SKM-1 (cell line): ENCODE measurements at regions not wholly inside any gene's neighbourhood (a gene's known extent, or its start where the extent isn't known, plus 50 kb on each side); places are given as distances from the start of the nearest gene placed in this dataset.
A peak's percentile ranks its signal among the peaks of the same experiment; 100 is the strongest.

Source experiments
- DNase-seq: peaks from one replicate; lab custom pipeline; 2025; ENCODE audit not compliant: unreplicated experiment; lab: John Stamatoyannopoulos, UW

DNA sequence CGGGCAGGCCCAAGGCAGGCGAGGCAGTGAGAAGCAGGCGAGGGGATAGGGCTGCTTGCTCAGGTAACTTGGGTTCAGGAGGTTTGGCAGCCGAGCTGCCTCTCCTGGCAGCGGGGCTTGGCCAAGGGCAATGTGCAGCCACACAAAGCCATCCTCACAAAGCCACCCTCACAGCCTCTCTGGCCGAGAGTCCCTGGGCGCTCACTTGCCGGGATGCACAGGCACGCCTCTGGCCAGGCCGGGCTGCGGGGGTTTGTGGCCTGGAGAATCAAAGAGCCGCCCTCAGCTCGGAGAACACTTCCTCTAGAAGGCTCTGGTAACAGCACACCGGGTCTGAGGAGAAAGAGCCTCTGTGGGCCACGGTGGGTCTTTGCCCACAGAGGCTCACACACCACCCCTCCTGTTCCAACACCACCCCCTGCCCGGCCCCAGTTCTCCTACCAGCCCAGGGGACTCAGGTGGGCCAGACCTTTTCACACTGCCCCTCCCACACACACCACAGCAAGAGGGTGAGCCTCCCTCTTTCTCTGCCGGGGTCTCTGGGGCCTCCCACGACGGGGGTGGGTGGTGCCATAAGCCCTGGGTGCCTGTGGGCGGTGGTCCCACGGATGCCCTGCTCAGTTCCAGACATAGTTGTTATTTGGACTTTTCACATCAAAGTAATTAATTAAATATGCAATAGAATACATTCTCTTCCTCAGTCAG, 186.9 kb downstream of the ZFP36L2 start:
- no peak for DNase-seq

DNA sequence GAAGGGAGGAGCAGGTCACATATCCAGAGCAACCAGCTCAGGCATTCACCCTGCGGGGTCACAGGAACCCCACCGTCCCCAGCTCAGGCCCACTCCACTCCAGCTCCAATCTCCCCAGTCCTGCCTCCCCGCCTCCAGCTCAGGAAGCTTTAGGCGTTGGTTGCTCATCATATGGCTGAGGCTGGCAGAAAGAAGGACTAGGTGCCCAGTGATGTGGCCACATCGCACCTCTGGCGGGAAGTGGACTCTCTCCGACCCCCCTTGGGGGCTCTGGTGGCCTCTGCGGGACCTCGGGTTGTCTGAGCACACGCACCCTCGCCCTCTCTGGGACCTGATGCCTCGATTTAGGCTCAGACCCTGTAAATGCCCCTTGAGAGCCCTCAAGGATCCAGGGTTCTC, 187.7 kb downstream of the ZFP36L2 start:
- no peak for DNase-seq

DNA sequence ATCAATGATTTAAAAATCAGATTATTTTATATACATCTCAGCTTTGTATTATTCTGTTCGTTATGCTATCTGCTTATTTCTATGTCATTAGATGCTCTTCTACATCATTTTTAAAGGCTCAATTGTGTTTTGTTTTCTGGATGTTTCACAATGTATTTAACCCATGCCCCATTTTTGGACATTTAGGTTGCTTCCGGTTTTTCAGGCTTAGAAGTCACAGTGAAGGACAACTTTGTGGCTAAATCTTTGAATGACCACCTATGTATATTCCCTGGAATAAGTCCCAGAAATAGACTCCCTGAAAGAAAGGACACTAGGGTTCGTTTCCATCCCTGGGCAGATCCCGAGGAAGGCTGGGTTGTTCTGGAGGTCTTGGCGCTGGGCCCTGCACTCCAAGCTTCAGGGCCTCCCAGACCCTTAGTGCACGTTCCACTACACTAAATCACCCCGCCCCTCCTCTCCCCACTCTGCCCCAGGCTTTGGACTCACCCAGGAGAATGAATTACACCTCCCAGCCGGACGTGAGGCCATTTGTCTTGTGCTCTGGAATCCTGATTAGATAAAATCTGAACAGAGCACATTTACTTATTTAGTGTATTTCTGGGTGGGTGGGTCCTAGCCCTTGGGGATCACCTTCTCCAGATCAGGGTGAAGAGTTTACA, 188.2 kb downstream of the ZFP36L2 start:
- DNase-seq = no peak

DNA sequence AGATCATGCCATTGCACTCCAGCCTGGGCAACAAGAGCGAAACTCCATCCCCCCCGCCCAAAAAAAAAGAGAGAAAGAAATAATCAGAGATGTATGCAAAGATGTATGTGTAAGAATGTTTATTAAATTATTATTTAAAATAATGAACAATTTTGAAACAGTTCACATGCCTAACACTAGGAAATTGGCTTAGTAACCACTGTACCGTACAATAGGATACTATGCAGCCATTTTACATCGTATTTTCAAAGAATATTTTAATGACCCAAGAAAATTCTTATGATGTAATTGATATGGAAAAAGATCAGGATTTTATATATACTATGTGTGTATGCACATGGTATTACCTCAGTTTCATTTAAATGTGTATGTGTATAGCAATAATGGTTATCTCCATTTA, 190.5 kb downstream of the ZFP36L2 start:
- no peak for DNase-seq

DNA sequence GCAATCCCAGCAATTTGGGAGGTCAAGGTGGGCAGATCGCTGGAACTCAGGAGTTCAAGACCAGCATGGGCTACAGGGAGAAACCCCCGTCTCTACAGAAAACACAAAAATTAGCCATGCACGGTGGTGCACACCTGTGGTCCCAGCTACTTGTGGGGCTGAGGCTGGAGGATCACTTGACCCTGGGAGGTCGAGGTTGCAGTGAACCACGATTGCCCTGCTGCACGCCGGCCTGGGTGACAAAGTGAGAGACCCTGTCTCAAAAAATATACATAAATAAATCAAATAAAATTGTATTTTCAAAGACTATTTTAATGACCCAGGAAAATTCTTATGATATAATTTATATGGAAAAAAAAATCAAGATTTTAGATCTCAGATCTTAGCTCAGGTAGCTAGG, 191.5 kb downstream of the ZFP36L2 start:
- DNase-seq = no peak

DNA sequence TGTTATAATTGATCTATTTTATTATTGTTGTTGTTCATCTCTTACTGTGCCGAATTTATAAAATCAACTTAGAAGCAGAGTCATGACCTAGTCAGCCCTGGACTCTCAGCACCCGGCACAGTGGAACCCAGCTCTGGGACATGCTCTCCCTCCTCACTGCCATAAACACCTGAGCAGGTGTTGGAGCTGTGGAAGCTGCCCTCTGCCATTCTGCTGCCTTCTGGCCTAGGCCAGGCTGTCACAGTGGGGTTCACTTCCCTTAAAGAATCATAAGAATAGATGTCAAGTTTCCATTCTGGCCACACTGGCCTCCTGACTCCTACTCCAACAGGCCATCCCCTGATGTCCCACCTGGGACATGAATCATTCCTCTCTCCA, 192.2 kb downstream of the ZFP36L2 start:
- no peak for DNase-seq

DNA sequence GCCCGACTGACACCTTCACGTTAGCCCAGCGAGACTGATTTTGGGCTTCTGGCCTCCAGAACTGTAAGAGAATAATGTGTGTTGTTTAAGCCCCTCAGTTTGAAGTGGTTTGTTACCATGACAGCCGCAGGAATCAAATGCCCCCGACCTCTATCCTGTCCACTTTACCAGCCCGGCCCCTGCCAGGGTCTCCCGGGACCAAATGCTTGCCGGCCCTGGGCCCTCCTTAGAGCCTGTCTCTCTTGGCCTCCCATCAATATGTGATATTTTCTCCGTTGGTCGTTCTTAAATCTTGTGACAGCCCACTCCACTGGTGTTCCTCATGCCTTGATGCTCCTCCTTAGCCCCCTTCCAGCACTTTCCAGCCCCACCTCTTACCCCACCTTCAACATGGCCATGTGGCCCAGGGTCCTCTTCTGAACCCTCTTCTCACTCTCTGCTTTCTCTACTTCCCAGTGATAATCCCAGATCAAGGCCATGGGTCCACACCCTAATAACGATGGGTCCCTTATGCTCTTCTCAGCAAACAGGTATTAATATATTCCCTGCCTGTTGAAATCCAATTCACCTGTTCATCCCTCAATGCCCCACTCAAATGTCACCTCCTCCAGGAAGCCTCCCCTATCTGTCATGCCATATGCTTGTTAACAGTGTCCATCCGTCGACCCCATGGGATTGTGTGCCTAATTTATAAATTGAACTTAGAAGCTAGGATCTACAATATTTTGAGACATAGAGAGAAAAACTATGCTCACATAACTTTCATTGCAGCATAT, 192.8 kb downstream of the ZFP36L2 start:
- no peak for DNase-seq

DNA sequence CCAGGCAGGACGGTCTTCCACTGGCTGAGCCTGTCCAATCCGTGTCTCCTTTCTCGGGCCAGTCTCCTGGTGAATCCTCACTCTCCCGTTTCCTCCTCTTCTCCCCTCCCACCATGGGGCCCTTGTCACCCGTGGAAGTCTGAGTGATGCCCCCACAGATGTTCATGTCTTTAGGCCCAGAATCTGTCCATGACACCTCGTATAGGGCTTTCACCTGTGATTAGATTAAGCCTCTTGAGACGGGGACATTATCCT, 193.5 kb downstream of the ZFP36L2 start:
- DNase-seq = no peak

DNA sequence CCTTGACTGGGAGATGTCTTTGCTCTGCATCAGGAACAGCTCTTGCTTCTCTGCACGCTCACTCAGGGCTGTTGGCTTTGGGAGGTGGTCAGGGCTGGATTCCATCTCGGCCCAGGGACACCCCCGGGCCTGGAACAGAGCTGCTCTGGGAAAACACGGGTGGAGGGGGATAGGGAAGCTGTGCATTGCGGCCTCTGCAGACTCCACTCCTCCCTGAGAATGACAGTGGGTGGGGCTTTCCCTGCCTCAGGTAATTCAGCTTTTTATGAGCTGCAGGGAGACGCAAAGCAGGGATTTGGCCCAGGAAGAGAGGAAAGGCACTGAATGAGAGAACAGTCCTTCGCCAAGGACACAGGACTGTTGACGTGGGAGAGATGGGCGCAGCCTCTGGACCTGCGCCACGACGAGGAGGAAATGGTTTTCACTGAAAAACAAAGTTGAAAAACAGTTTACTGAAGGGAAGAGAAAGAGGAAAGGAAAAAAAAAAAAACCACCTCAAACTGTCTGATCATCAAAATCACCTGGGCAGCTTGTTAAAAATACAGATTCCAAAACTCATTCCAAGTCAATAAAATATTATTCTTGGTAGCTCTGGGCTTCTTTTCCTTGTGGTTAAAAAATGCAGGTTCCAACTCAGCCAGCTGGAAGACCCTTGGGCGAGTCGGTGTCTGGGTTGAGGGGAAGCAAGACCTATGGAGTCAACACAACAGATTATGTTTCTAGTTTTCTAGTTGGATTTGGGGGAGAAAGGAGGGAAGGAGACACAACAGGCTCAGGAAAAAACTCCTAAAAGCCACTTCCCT, 194.0 kb downstream of the ZFP36L2 start:
- no peak for DNase-seq

DNA sequence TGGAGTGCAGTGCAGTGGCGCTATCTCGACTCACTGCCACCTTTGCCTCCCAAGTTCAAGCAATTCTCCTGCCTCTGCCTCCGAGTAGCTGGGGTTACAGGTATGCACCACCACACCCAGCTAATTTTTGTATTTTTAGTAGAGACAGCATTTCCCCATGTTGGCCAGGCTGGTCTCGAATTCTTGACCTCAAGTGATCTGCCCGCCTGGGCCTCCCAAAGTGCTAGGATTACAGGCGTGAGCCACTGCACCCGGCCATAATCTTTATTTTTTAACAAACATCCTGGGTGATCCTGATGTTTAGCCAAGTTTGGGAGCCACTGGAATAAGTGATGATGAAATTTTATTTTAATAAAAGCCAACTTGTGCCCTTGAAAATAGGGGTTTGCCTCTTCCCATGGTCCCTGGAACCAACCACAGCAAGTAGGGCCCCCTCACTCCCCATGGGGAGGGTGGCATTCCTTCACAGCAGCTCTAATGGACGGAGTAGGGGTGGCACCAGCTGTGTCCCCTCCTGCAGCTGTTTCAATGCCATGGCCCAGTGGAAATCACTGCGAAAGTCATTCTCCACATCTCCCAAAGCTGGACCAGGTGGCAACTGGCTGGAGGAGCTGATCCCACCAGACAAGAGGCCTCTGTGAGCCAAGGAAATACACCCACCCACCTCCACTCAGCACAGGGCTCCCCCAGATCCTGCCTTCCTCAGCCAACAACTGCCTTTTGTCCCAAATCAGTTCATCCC, 194.8 kb downstream of the ZFP36L2 start:
- DNase-seq = no peak

DNA sequence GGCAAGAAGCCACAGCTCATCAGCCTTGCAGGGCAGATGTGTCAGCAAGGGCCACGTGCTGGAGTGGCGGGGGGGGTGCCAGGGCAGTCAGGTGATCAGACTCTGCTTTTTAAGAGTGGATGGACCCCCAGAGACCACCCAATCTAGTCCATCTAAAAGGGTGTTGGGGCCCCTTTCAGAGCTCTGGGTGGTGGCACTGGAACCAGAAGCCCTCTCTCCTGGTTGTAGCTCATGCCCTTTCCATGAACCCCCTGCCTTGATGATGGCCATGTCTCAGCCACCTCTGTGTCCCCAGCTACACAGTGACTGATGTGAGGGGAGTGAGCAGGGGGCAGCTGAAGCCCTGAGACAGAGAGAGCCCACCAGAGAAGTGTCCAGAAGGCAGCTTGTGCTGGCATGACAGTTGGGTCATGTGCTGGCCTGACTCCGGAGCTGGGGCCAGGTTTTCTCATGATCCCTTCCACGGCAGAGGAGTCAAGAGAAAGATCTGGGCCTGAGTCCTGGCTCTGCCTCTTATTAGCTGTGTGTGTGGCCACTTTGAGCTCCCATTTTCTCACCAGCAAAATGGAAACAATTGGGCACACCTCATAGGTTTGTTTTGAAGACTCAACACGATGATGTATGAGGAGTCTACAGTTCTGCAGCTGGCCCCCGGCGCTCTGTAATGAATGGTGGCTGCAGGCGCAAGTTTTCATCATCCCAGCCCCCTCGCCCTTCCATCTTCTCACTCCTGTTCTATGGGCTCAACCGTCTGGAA, 195.7 kb downstream of the ZFP36L2 start:
- no peak for DNase-seq

DNA sequence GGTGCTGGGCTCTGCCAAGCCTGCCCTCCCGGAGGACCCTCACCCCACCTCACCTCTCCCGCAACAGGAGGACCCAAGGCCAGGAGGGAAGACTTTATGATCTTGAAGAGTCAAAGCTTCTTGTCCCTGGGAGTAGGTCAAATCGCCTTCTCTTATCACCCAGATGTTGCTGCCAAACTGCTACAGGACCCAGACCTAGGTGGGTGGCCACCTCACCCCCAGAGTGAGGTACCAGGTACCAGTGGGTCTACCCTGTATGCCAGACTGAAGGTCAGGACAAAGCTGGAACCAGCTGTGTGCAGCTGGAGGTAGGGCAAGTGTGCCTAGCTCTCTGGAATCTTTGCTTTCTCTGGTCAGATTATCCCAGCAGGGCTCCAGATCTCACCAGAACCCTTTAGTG, 197.2 kb downstream of the ZFP36L2 start:
- DNase-seq = no peak

DNA sequence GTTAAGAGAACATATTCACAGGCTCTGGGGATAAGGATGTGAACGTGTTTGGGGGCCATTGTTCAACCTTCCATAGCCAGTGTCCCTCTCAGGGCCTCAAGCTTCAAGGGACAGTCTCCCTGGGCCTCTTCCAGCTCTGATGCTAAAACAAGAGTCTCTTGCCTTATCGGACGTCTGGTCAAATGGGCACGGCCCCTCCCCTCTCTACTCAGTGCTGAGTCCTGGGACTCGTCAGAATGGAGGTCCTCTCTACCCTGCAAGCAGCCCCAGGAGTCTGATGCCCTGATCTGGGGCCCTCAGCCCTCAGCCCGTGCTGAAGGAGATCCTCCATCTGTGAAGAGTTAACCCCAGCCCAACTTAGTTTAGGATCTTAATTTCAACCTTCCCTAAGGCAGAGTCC, 198.2 kb downstream of the ZFP36L2 start:
- DNase-seq = no peak

DNA sequence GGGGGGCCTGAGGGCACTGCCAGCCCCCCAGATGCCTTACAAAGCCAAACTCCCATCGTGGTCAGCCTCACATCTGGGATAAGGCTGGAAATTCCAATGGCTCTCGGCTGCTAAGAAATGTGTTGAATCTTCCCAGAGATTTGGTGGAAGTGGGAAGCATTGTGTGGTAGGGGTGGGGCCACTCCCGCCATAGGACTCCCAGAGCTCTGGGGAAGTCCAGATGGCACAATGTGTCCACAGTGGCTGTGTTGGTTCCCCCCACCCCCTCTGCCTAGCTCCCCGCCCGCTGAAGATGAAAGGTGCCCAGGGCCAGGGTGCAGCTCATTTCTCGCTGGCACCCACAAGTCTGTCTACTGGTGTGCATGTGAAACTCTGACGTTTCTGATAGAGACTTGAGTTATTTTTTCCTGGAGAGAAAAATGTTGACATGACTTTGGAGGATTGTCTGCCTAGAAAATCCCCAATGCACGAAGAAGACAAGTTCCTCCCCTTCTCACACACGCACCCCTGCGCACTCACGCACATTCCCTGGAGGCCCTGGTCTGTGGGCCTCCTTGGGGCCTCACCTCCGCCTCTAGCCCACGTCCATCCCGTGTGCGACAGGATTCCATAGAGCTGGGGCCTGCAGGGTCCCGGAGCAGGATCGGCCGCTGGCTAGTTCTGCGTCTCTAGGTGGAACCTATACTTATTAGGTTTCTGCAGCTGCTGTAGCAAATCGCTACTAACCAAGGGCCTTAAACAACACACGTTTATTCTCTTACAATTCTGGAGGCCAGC, 199.1 kb downstream of the ZFP36L2 start:
- DNase-seq = no peak

DNA sequence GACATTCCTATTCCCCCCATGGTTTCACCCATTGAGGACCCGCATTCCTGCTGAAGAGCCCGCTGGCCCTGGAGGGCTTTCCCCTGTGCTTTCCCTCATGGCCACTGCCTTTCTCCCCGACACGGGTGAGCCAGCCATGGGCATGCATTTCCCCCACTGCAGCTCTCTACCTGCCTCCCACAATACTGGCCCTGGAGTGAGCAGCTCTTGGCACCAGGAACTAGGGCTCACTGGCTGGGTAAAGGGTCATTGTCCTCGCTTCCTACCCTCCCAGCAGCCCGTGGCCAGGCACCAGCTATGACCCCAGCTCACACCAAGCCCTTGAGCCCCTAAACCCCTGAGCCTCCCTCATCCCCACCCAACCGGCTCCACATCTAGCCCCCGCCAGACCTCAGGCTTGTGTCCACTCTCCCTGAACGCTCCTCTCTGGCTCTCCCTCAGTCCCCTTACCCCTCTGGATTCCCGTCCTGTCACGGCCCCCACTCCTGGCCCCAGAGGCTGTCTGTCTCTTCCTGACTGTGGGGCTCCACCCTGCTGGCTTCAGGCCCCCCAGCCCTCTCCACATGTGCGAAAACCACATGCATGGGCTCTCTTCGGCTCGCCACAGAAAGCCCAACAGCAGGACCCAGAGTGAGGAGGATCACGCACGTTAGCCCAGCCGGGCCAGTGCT, 199.8 kb downstream of the ZFP36L2 start:
- DNase-seq = no peak

DNA sequence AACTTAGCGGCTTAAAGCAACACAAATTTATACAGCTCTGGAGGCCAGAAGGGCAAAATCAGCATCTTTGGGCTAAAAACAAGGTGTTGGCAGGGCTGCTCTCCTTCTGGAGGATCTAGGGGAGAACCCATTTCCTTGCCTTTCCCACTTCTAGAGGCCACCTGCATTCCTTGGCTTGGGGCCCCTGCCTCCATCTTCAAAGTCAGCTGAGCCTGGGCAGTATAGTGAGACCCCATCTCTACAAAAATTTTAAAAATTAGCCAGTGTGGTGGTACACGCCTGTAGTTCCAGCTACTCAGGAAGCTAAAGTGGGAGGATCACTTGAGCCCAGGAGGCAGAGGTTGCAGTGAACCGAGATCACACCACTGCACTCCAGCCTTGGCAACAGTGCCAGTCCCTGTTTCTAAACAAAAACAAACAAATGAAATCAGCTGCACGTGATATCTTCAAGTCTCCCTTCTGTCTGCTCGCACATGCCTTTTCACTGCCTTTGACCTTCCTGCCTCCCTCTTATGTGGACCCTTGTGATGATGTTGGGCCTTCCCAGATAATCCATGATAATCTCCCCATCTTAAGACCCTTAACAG, 200.6 kb downstream of the ZFP36L2 start:
- DNase-seq = no peak

DNA sequence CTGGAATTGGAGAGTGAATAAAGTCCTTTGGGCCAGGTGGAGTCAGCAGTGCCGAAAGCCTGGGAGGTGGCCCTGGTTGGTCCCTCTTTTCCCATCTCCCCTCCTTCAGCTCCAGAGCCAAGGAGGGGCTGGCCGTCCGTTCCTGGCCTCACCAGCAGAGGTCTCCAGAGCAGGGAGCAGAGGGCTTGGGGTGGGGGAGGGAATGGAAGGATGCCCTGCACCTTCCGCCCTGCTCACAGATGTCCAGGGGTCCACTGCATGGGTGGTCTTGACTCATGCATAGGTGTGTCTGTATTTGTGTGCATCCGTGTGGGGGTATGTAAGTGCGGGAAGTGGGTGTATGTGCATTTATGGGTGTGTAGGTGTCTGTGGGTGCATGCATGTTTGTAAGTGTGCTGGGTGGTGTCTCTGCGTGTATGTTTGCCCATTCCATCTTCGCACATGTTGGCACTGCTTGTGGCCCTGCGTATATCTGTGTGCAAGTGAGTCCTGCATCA, 201.8 kb downstream of the ZFP36L2 start:
- DNase-seq = peak; percentile 35

DNA sequence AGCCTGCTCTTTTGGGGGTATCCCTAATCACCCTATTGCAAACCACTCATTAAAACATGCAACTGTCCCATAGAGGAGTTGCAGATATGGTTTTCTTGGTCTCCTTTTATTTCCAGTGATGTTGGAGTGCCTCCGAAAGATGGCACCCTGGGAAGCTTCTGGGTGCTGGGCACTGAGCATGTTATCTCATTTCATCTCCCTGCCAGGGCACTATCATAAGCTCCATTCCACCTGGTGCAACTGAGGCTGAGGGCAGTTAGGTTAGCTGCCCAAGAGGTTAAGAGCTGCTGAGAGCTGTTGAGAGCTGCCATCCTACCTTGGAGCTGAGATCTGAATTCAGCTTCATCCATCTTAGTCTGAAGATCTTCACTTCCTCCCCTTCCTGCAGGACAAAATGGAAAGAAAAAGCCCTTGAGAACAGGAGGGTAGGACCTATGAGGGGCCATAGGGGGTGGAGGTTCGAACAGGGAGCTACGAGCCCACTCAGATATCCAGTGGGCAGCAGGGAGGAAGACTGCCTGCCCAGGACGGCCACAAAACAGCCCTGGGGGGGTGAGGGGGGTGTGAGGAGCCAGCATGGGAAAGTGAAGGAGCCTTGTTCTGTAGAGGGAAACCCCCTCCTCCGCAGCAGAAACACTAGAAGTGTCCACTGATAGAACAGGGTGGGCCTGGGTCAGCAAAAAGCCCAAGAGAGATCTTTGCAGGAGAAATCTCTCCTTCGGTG, 202.5 kb downstream of the ZFP36L2 start:
- DNase-seq = no peak
